Kidney (tissue), 13 donors: ENCODE measurements at regions not wholly inside any gene's neighbourhood (a gene's known extent, or its start where the extent isn't known, plus 50 kb on each side); places are given as distances from the start of the nearest gene placed in this dataset.

Source experiments
- DNase-seq, 5 donors: peaks; one replicate each; pipeline ENCODE4 v3.0.0-alpha.2; 2013 to 2020
- FAIRE-seq: peaks from 2 replicates; lab custom pipeline; 2012; peaks lifted over from hg19 to GRCh38; lab: Jason Lieb, UNC
- H3K27ac ChIP-seq, 2 donors: one replicate each; pipeline ENCODE4 v1.7.0; 2013; ENCODE audit warnings: low read depth in 2 of 2, low read length in 2 of 2, inconsistent platforms in 1 of 2
- H3K27me3 ChIP-seq: one replicate; pipeline ENCODE4 v1.7.1; 2013; ENCODE audit warnings: low read length, inconsistent platforms; ENCODE audit not compliant: control insufficient read depth, insufficient read depth
- H3K36me3 ChIP-seq, 3 donors: one replicate each; pipeline versions ENCODE4 v1.7.0 to v1.7.1; 2013; ENCODE audit warnings: low read length in 3 of 3, control low read depth in 1 of 3, inconsistent platforms in 1 of 3; ENCODE audit not compliant: insufficient read depth in 3 of 3, control insufficient read depth in 2 of 3
- H3K4me1 ChIP-seq, 3 donors: one replicate each; pipeline versions ENCODE4 v1.7.0 to v1.7.1; 2013; ENCODE audit warnings: low read length in 3 of 3, inconsistent platforms in 1 of 3, low read depth in 1 of 3; ENCODE audit not compliant: control insufficient read depth in 2 of 3, insufficient read depth in 2 of 3
- H3K4me3 ChIP-seq, 3 donors: one replicate each; pipeline versions ENCODE4 v1.7.0 to v1.8.1; 2013; ENCODE audit warnings: low read length in 3 of 3, control low read depth in 1 of 3, inconsistent platforms in 1 of 3
- H3K9ac ChIP-seq, 3 donors: one replicate each; pipeline versions ENCODE4 v1.7.0 to v1.7.1; 2013; ENCODE audit warnings: low read length in 3 of 3, control low read depth in 1 of 3, inconsistent platforms in 1 of 3
- H3K9me3 ChIP-seq, 3 donors: one replicate each; pipeline versions ENCODE4 v1.7.0 to v1.7.1; 2013; ENCODE audit warnings: low read length in 3 of 3, control low read depth in 1 of 3, inconsistent platforms in 1 of 3; ENCODE audit not compliant: control insufficient read depth in 2 of 3, insufficient read depth in 1 of 3
- intact Hi-C: fragments of 100-400 bp; cut with DNase I; formaldehyde crosslinking; loops from one replicate; pipeline ENCODE4 v1.11.1; 2022
- TF ChIP-seq, protein P1 (sequence below): IDR thresholded peaks from 3 replicates; pipeline ENCODE4 v1.5.1; 2012; ENCODE audit warnings: mild to moderate bottlenecking, moderate library complexity, borderline replicate concordance; ENCODE audit not compliant: insufficient read depth; ENCODE audit errors: extremely low read depth
- donor health status: control.
- donor health status: control.
- donor health status: control.
- donor health status: control.
- donor health status: control.
- donor health status: DM: yes; HTN: yes; CAD: no.
- donor health status: Normal renal cell carcinoma (clear cell type).

DNA sequence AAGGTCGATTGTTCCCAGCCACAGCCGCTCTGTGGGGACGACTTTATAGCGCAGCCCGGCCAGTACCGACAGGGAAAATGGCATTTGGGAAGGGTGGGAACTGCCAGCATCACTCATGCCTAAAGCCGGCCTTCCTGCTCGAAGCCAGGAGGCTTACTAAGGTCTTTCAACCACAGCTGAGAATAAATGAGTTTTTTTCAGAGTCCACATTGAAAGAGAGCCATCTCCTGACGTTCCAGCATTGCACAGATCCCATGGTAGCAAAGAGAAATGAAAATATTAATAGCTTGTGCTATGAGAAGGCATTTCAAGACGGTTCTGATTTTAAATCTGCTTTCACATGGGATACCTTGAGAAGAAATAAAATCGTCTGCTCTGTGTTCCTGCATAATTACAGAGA is 230.2 kb upstream of the IGF1R start:
- no peak overlapping the region for H3K4me3 ChIP-seq
- DNase-seq (peak in 2 of 5 donors; percentile 14 to 26), FAIRE-seq (no peak)
- H3K27me3 ChIP-seq = no peaks in the 10 kb centered on the region
- intact Hi-C loops = no loop called here
- no peaks in the 10 kb centered on the region for H3K36me3 ChIP-seq
- no peak overlapping the region for H3K27ac ChIP-seq
- no peak overlapping the region for H3K9ac ChIP-seq
- peaks cover 0 to 9% (median 8%) of the 10 kb centered on the region in 3 donors for H3K4me1 ChIP-seq
- peaks cover 0 to 1% (median 0%) of the 10 kb centered on the region in 3 donors for H3K9me3 ChIP-seq
- TF ChIP-seq, protein P1, sequence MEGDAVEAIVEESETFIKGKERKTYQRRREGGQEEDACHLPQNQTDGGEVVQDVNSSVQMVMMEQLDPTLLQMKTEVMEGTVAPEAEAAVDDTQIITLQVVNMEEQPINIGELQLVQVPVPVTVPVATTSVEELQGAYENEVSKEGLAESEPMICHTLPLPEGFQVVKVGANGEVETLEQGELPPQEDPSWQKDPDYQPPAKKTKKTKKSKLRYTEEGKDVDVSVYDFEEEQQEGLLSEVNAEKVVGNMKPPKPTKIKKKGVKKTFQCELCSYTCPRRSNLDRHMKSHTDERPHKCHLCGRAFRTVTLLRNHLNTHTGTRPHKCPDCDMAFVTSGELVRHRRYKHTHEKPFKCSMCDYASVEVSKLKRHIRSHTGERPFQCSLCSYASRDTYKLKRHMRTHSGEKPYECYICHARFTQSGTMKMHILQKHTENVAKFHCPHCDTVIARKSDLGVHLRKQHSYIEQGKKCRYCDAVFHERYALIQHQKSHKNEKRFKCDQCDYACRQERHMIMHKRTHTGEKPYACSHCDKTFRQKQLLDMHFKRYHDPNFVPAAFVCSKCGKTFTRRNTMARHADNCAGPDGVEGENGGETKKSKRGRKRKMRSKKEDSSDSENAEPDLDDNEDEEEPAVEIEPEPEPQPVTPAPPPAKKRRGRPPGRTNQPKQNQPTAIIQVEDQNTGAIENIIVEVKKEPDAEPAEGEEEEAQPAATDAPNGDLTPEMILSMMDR = no peak

GRCh38 chr15:98419173-98419780 is 229.1 kb upstream of the IGF1R start:
- FAIRE-seq (no peak), DNase-seq (no peak)
- H3K9ac ChIP-seq = no peak overlapping the region
- no peak overlapping the region for H3K4me3 ChIP-seq
- no peaks in the 10 kb centered on the region for H3K36me3 ChIP-seq
- H3K27me3 ChIP-seq = no peaks in the 10 kb centered on the region
- H3K27ac ChIP-seq = no peak overlapping the region
- TF ChIP-seq, protein P1 = no peak
- H3K4me1 ChIP-seq = peaks cover 0 to 9% (median 8%) of the 10 kb centered on the region in 3 donors
- intact Hi-C loops = no loop called here
- H3K9me3 ChIP-seq = no peaks in the 10 kb centered on the region

GRCh38 chr15:98420837-98421236 is 227.5 kb upstream of the IGF1R start:
- peaks cover 0 to 9% (median 8%) of the 10 kb centered on the region in 3 donors for H3K4me1 ChIP-seq
- no peak overlapping the region for H3K27ac ChIP-seq
- TF ChIP-seq, protein P1 = no peak
- H3K36me3 ChIP-seq = no peaks in the 10 kb centered on the region
- no peaks in the 10 kb centered on the region for H3K27me3 ChIP-seq
- peak overlapping the region in 2 of 3 donors; percentile 2 to 3 for H3K4me3 ChIP-seq
- DNase-seq (peak in 1 of 5 donors; percentile 60), FAIRE-seq (no peak)
- intact Hi-C loops = loop anchor here (5.0 kb wide), 1 partner anchor 109 kb away; no protein-coding TSS in a partner anchor
- no peaks in the 10 kb centered on the region for H3K9me3 ChIP-seq
- H3K9ac ChIP-seq = no peak overlapping the region
